C4-2B (cell line): ENCODE measurements at regions not wholly inside any gene's neighbourhood (a gene's known extent, or its start where the extent isn't known, plus 50 kb on each side); places are given as distances from the start of the nearest gene placed in this dataset.

Experiments
- ZFX ChIP-seq: fragments of 450-650 bp; IDR thresholded peaks from 2 replicates; pipeline ENCODE4 v1.6.1; 2017
- TF ChIP-seq, protein P1 (sequence below): fragments of 450-650 bp; conservative IDR thresholded peaks from 2 replicates; pipeline ENCODE4 v1.5.1; 2017; ENCODE audit warnings: mild to moderate bottlenecking

DNA sequence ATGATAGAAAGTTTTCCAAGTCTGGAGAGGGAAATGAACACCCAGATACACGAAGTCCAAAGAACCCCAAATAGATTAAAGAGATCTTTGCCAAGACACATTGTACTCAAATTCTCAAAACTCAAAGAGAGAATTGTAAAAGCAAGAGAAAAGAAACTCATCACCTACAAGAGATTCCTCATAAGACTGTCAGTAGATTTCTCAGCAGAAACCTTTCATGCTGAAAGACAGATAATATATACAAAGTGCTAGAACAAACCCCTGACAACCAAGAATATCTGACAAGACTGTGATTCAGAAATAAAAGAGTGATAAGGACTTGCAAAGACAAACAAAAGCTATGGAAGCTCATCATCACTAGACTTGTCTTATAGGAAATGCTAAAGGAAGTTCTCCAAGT lies 326.7 kb upstream of the ZNF608 start:
- TF ChIP-seq, protein P1, sequence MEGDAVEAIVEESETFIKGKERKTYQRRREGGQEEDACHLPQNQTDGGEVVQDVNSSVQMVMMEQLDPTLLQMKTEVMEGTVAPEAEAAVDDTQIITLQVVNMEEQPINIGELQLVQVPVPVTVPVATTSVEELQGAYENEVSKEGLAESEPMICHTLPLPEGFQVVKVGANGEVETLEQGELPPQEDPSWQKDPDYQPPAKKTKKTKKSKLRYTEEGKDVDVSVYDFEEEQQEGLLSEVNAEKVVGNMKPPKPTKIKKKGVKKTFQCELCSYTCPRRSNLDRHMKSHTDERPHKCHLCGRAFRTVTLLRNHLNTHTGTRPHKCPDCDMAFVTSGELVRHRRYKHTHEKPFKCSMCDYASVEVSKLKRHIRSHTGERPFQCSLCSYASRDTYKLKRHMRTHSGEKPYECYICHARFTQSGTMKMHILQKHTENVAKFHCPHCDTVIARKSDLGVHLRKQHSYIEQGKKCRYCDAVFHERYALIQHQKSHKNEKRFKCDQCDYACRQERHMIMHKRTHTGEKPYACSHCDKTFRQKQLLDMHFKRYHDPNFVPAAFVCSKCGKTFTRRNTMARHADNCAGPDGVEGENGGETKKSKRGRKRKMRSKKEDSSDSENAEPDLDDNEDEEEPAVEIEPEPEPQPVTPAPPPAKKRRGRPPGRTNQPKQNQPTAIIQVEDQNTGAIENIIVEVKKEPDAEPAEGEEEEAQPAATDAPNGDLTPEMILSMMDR, result no peak
- no peak for TF ChIP-seq ZFX
